ENCODE measurements at regions not wholly inside any gene's neighbourhood (a gene's known extent, or its start where the extent isn't known, plus 50 kb on each side); places are given as distances from the start of the nearest gene placed in this dataset.

DNA sequence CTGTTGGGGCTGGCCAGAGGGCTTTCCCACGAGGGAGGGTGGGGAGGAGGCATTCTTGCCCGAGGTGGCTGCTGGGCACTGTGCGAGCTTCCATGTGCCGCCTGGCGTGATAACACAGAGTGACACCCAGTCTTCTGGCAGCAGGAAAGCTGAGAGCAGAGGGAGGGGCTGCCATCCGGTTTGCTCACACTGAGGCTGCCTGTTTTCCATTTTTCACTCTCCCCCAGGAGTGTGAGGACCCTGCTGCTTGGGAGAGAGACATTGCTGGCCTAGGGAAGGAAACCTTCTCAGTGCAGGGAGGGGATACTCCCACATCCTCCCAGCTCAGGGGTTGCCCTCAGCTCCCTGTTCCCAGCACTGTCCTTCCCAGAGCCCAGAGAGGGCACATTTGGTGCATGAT lies 73.1 kb downstream of the INHBB start:
- TF ChIP-seq, protein P1, sequence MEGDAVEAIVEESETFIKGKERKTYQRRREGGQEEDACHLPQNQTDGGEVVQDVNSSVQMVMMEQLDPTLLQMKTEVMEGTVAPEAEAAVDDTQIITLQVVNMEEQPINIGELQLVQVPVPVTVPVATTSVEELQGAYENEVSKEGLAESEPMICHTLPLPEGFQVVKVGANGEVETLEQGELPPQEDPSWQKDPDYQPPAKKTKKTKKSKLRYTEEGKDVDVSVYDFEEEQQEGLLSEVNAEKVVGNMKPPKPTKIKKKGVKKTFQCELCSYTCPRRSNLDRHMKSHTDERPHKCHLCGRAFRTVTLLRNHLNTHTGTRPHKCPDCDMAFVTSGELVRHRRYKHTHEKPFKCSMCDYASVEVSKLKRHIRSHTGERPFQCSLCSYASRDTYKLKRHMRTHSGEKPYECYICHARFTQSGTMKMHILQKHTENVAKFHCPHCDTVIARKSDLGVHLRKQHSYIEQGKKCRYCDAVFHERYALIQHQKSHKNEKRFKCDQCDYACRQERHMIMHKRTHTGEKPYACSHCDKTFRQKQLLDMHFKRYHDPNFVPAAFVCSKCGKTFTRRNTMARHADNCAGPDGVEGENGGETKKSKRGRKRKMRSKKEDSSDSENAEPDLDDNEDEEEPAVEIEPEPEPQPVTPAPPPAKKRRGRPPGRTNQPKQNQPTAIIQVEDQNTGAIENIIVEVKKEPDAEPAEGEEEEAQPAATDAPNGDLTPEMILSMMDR (IDR thresholded peaks at IDR 0.05) = no peak
- TF ChIP-seq POLR2A (IDR thresholded peaks at IDR 0.05) = no peak
